Adrenal gland (tissue), 9 donors: ENCODE measurements at regions not wholly inside any gene's neighbourhood (a gene's known extent, or its start where the extent isn't known, plus 50 kb on each side); places are given as distances from the start of the nearest gene placed in this dataset.

Experiments
- DNase-seq, 7 donors: peaks; one replicate each; pipeline ENCODE4 v3.0.0-alpha.2; 2019 to 2020
- H3K27ac ChIP-seq, 5 donors: fragments of 200-600 bp; sonication (generic) in 4 of 5; 1 replicate in 3 of 5; 2 replicates in 2 of 5; pipeline versions ENCODE4 v1.5.1 to v1.8.0; 2016 to 2020; ENCODE audit warnings: mild to moderate bottlenecking in 1 of 5
- H3K27me3 ChIP-seq: fragments of 200-600 bp; 2 replicates; pipeline ENCODE4 v1.8.0; 2021
- H3K36me3 ChIP-seq, 2 donors: fragments of 200-600 bp; replicated peaks in 1 of 2; 1 replicate in 1 of 2; 2 replicates in 1 of 2; pipeline versions ENCODE4 v1.5.1 to v1.8.0; 2018 to 2022
- H3K4me1 ChIP-seq, 2 donors: fragments of 200-600 bp; replicated peaks in 1 of 2; 1 replicate in 1 of 2; 2 replicates in 1 of 2; pipeline versions ENCODE4 v1.5.1 to v1.8.0; 2018 to 2021
- H3K4me3 ChIP-seq, 4 donors: fragments of 200-600 bp; sonication (generic) in 3 of 4; one replicate each; pipeline ENCODE4 v1.5.1; 2016 to 2018
- H3K9me3 ChIP-seq, 3 donors: fragments of 200-600 bp; sonication (generic) in 1 of 3; replicated peaks in 1 of 3; 1 replicate in 2 of 3; 2 replicates in 1 of 3; pipeline versions ENCODE4 v1.5.1 to v1.8.0; 2016 to 2021
- CTCF ChIP-seq, 6 experiments: fragments of 450-650 bp in 4 of 6; fragments of 200-600 bp in 2 of 6; sonication (generic) in 1 of 6; IDR thresholded peaks; 1 replicate in 5 of 6; 2 replicates in 1 of 6; pipeline versions ENCODE4 v1.5.1 to v1.8.0; 2016 to 2021; ENCODE audit warnings: antibody characterized with exemption in 6 of 6, mild to moderate bottlenecking in 2 of 6, moderate library complexity in 1 of 6
- POLR2A ChIP-seq, 2 donors: fragments of 450-650 bp; IDR thresholded peaks; one replicate each; pipeline ENCODE4 v1.6.1; 2017; ENCODE audit warnings: antibody characterized with exemption in 2 of 2, mild to moderate bottlenecking in 2 of 2, moderate library complexity in 1 of 2
- WGBS, 4 donors: extraction: QIAGEN DNeasy Blood & Tissue Kit in 2 of 4; methylation state at CpG; one replicate each; pipeline versions ENCODE4 v1.1.5 to v1.1.7; 2013 to 2017; 5-methylcytosine and 5-hydroxymethylcytosine counted together
- intact Hi-C, 2 donors: fragments of 100-400 bp; cut with DNase I; formaldehyde crosslinking; loops; one replicate each; pipeline versions ENCODE4 v1.14.1 to v1.15.0; 2022 to 2023
- donor health status: healthy with polysubstance abuse.
- donor health status: Bipolar disorder and iron deficiency.
- donor health status: DM: yes; HTN: yes; CAD: no.
- donor health status: DM: no; HTN: no; CAD: no.
- donor health status: DM: no; HTN: no; CAD: no.

GRCh38 chr9:684941-685340, 156.6 kb upstream of the DMRT1 start:
- WGBS, 4 donors, result 61 to 70% (median 61%) methylated on average over 4 of the region's 4 CpGs
- intact Hi-C loops, result no loop called here
- Histone ChIP-seq H3K36me3 (no peaks in the 10 kb centered on the region), H3K9me3 (no peaks in the 10 kb centered on the region), H3K27me3 (no peaks in the 10 kb centered on the region), H3K4me3 (no peak overlapping the region), H3K27ac (peak overlapping the region in 3 of 5 donors; percentile 31 to 75 (median 70)), H3K4me1 (peaks cover 16 to 33% of the 10 kb centered on the region in 2 donors)
- no peak for DNase-seq
- TF ChIP-seq POLR2A (IDR thresholded peaks at IDR 0.05) (no peak), CTCF (IDR thresholded peaks at IDR 0.05) (no peak)

- H3K4me3 ChIP-seq, result no peak overlapping the region
- intact Hi-C loops, result no loop called here
- no peak for DNase-seq
- H3K9me3 ChIP-seq, result no peaks in the 10 kb centered on the region
- H3K27me3 ChIP-seq, result no peaks in the 10 kb centered on the region
- 80 to 91% (median 83%) methylated on average over 7 of the region's 7 CpGs for WGBS, 4 donors
- no peaks in the 10 kb centered on the region for H3K36me3 ChIP-seq
- peak overlapping the region in 1 of 5 donors; percentile 17 for H3K27ac ChIP-seq
- peaks cover 16 to 29% of the 10 kb centered on the region in 2 donors for H3K4me1 ChIP-seq
- TF ChIP-seq POLR2A (IDR thresholded peaks at IDR 0.05) (no peak), CTCF (IDR thresholded peaks at IDR 0.05) (no peak)
These were observed 155.1 kb upstream of the DMRT1 start for GRCh38 chr9:686321-686813.

- intact Hi-C loops, result no loop called here
- H3K27ac ChIP-seq, result no peak overlapping the region
- peaks cover 16 to 29% of the 10 kb centered on the region in 2 donors for H3K4me1 ChIP-seq
These were observed 154.3 kb upstream of the DMRT1 start for GRCh38 chr9:687034-687785.

GRCh38 chr9:687994-688393, 153.5 kb upstream of the DMRT1 start:
- H3K4me1 ChIP-seq, result peaks cover 14 to 29% of the 10 kb centered on the region in 2 donors

More at GRCh38 chr9:687034-687785, 154.3 kb upstream of the DMRT1 start:
- no peak for DNase-seq
- H3K36me3 ChIP-seq, result no peaks in the 10 kb centered on the region
- H3K9me3 ChIP-seq, result no peaks in the 10 kb centered on the region
- no peaks in the 10 kb centered on the region for H3K27me3 ChIP-seq
- TF ChIP-seq CTCF (IDR thresholded peaks at IDR 0.05) (no peak), POLR2A (IDR thresholded peaks at IDR 0.05) (no peak)
- no peak overlapping the region for H3K4me3 ChIP-seq
- WGBS, 4 donors, result 87 to 98% (median 94%) methylated on average over 4 of the region's 4 CpGs

More at GRCh38 chr9:687994-688393, 153.5 kb upstream of the DMRT1 start:
- TF ChIP-seq CTCF (IDR thresholded peaks at IDR 0.05) (no peak), POLR2A (IDR thresholded peaks at IDR 0.05) (no peak)
- Histone ChIP-seq H3K36me3 (no peaks in the 10 kb centered on the region), H3K27ac (no peak overlapping the region), H3K9me3 (no peaks in the 10 kb centered on the region), H3K27me3 (no peaks in the 10 kb centered on the region), H3K4me3 (no peak overlapping the region)
- intact Hi-C loops, result no loop called here
- 96 to 98% (median 98%) methylated on average over 4 of the region's 4 CpGs for WGBS, 4 donors
- no peak for DNase-seq
